Subcutaneous abdominal adipose tissue (tissue), 5 donors: ENCODE measurements at regions not wholly inside any gene's neighbourhood (a gene's known extent, or its start where the extent isn't known, plus 50 kb on each side); places are given as distances from the start of the nearest gene placed in this dataset.
"Not testable (repeated sequence)": the region's sequence is repeated elsewhere in the genome, so short reads cannot be mapped to it uniquely, and the experiment has no call there.

Experiments
- H3K27ac ChIP-seq: one replicate; pipeline ENCODE4 v1.7.0; 2013; ENCODE audit warnings: low read depth, mild to moderate bottlenecking, inconsistent platforms, low read length, moderate library complexity
- H3K27me3 ChIP-seq, 5 donors: one replicate each; pipeline ENCODE4 v1.7.0; 2013; ENCODE audit warnings: low read length in 5 of 5, inconsistent platforms in 1 of 5; ENCODE audit not compliant: control insufficient read depth in 5 of 5, insufficient read depth in 4 of 5
- H3K36me3 ChIP-seq, 5 donors: one replicate each; pipeline ENCODE4 v1.7.0; 2013; ENCODE audit warnings: low read length in 5 of 5; ENCODE audit not compliant: control insufficient read depth in 5 of 5, insufficient read depth in 5 of 5
- H3K4me1 ChIP-seq, 5 donors: one replicate each; pipeline ENCODE4 v1.7.0; 2013; ENCODE audit warnings: low read length in 5 of 5, mild to moderate bottlenecking in 3 of 5, moderate library complexity in 1 of 5; ENCODE audit not compliant: control insufficient read depth in 5 of 5, insufficient read depth in 5 of 5
- H3K4me3 ChIP-seq, 5 donors: one replicate each; pipeline ENCODE4 v1.7.0; 2013; ENCODE audit warnings: low read length in 5 of 5, low read depth in 1 of 5
- H3K9ac ChIP-seq, 5 donors: one replicate each; pipeline ENCODE4 v1.7.0; 2013; ENCODE audit warnings: low read length in 5 of 5, mild to moderate bottlenecking in 4 of 5, moderate library complexity in 3 of 5
- H3K9me3 ChIP-seq, 5 donors: one replicate each; pipeline ENCODE4 v1.7.0; 2013; ENCODE audit warnings: low read length in 5 of 5; ENCODE audit not compliant: control insufficient read depth in 5 of 5
- donor health status: healthy.
- donor health status: healthy.
- donor health status: healthy.
- donor health status: healthy.
- donor health status: healthy.

DNA sequence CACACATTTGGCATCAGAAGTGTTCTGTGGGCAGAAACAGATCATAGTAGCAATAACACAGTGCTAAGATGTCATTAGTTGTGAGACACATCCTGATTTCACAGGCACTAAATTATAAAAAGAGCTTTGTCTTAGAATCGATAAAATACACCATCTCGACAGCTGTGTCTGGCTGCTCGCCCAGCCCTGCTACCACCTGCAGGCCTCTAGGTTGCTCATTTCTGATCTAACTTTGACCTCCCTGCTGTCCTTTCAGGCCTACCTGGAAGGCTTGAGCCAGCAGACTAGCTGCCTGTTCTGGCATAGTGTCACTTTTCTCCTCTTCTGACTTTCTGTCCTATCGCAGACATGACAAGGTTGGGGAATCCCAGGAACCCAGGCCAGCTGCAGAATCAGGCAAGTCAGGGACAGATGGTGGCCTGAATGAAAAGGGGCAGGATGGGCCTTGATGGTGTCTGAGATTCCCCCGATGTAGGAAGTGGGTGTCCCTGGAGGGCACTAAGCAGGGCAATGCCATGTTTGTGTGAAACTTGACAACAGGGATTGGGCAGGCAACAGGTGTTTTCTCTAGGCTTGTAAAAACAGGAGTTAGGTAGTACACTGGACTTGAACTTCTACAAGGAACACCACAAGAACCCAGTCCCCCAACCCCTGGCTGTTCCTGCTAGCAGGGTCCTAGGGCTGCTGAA, 66.6 kb upstream of the RHOU start:
- no peaks in the 10 kb centered on the region for H3K9me3 ChIP-seq
- no peaks in the 10 kb centered on the region for H3K36me3 ChIP-seq
- no peak overlapping the region for H3K4me3 ChIP-seq
- H3K27me3 ChIP-seq = no peaks in the 10 kb centered on the region
- no peak overlapping the region for H3K9ac ChIP-seq
- H3K27ac ChIP-seq = no peak overlapping the region
- H3K4me1 ChIP-seq = peaks cover 0 to 4% (median 0%) of the 10 kb centered on the region in 5 donors

DNA sequence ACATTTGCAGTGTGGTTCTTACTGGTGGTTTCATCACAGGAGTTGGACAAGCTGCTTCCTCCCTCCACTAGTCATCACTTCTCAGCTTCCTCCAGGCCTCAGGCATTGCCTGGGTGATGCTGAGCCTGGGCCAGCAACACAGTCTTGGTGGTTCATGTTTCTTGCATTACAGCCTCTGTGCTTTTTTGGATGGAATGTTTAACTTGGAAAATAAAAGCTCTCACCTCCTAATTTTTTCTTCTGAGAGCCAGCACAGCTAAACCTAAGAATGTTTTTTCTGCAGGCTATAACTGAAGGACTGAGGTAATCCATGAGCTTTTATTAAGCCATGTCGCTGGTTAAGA, 66.1 kb upstream of the RHOU start:
- Histone ChIP-seq H3K27me3 (no peaks in the 10 kb centered on the region), H3K9ac (no peak overlapping the region), H3K9me3 (no peaks in the 10 kb centered on the region), H3K4me1 (peaks cover 0 to 4% (median 0%) of the 10 kb centered on the region in 5 donors), H3K4me3 (no peak overlapping the region), H3K36me3 (no peaks in the 10 kb centered on the region), H3K27ac (no peak overlapping the region)

DNA sequence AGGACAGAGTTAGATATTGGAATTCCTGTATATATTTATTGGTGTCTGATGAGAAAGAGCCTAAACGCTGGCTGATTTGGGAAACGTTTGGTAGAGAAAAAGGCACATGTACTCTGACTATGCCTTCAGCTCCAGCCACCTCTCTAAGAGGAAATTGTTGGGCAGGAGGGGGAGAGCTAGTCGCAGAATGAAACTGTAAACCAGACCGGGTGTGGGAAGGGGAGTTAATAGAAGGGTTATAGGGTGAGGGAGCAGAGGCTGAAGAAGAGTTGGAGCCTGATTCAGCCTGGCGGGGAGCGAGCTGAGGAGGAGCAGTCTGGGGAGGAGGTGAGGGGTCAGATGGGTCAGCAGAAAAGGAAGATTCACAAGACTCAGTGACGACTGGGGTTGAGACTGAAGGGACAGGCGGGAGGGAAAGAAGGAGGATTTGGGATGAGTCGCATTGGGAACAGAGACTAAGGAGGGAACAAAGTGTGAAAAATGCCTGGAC, 54.2 kb upstream of the RHOU start:
- not testable (repeated sequence) for H3K27ac ChIP-seq, H3K36me3 ChIP-seq, H3K4me1 ChIP-seq, H3K9me3 ChIP-seq, H3K9ac ChIP-seq, H3K27me3 ChIP-seq
- peak overlapping the region in 3 of 5 donors; percentile 42 to 47 (median 45) for H3K4me3 ChIP-seq

DNA sequence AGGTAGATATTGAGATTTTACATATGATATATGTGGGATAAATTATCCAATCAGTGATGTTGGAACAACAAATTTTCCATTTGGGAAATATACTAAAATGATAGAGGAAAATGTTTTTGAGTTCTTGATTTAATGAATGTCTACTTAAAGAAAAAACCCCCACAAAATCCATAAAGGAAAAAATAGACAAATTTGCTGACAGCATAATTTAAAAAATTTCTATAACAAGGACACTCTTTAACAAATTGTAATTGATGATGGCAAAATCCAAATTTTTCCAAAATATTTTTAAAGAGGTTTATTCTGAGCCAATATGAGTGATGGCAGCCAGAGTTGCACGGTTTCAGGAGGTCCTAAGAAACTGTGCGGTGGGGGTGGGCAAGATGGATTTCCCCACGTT, 51.9 kb upstream of the RHOU start:
- Histone ChIP-seq H3K9me3 (no peaks in the 10 kb centered on the region), H3K27ac (no peak overlapping the region), H3K9ac (no peak overlapping the region), H3K27me3 (peaks cover 0 to 3% (median 0%) of the 10 kb centered on the region in 5 donors), H3K4me3 (no peak overlapping the region), H3K4me1 (peaks cover 0 to 8% (median 0%) of the 10 kb centered on the region in 5 donors), H3K36me3 (no peaks in the 10 kb centered on the region)

DNA sequence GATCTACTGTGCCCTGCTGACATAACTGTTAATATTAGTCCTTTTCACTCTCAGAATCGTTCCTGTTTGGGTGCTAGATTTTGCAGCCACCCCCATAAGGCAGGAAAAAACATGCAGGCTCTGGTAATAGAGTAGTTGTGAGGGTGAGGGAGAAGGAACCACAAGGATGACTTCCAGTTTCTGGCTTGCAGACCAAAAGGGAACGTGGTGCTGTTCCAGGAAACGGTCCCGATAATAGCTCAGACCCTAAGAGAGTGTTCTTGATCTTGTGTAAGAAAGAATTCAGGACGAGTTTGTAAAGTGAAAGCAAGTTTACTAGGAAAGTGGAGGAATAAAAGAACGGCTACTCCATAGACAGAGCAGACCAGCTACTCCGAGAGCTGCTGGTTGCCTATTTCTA, 50.7 kb upstream of the RHOU start:
- H3K36me3 ChIP-seq = no peaks in the 10 kb centered on the region
- no peak overlapping the region for H3K4me3 ChIP-seq
- H3K27me3 ChIP-seq = peaks cover 0 to 6% (median 0%) of the 10 kb centered on the region in 5 donors
- H3K9me3 ChIP-seq = no peaks in the 10 kb centered on the region
- H3K9ac ChIP-seq = peak overlapping the region in 1 of 5 donors; percentile 28
- no peak overlapping the region for H3K27ac ChIP-seq
- peaks cover 0 to 8% (median 0%) of the 10 kb centered on the region in 5 donors for H3K4me1 ChIP-seq

DNA sequence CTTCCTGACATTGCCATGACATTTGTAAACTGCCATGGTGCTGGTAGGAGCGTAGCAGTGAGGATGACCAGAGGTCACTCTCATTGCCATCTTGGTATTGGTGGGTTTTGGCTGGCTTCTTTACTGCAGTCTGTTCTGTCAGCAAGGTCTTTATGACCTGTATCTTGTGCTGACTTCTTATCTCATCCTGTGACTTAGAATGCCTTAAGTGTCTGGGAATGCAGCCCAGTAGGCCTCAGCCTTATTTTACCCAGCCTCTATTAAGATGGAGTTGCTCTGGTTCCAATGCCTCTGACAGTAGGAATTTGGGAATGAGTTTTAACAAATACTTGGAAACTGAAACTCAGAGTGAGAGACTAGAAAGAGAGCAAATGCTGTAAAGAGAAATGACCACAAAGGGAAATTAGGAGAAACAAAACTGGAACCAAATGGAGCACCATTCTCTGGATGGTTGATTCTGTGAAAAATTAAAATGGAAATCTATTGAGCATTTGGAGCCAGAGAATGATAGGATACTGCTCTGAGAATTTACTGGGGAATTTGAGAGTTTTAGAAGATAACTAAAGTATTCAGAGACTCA, 50.1 kb upstream of the RHOU start:
- H3K36me3 ChIP-seq = no peaks in the 10 kb centered on the region
- H3K9me3 ChIP-seq = no peaks in the 10 kb centered on the region
- no peak overlapping the region for H3K27ac ChIP-seq
- H3K9ac ChIP-seq = peak overlapping the region in 1 of 5 donors; percentile 28
- H3K27me3 ChIP-seq = peaks cover 0 to 6% (median 0%) of the 10 kb centered on the region in 5 donors
- no peak overlapping the region for H3K4me3 ChIP-seq
- H3K4me1 ChIP-seq = peaks cover 0 to 8% (median 0%) of the 10 kb centered on the region in 5 donors
